ENCODE measurements at regions not wholly inside any gene's neighbourhood (a gene's known extent, or its start where the extent isn't known, plus 50 kb on each side); places are given as distances from the start of the nearest gene placed in this dataset.
"Not testable (repeated sequence)": the region's sequence is repeated elsewhere in the genome, so short reads cannot be mapped to it uniquely, and the experiment has no call there.

GRCh38 chr2:182597570-182598295, 118.3 kb upstream of the DNAJC10 start:
- H3K4me3 ChIP-seq (ENCODE audit: low read length): no peak overlapping the region
- TF ChIP-seq, protein P1, sequence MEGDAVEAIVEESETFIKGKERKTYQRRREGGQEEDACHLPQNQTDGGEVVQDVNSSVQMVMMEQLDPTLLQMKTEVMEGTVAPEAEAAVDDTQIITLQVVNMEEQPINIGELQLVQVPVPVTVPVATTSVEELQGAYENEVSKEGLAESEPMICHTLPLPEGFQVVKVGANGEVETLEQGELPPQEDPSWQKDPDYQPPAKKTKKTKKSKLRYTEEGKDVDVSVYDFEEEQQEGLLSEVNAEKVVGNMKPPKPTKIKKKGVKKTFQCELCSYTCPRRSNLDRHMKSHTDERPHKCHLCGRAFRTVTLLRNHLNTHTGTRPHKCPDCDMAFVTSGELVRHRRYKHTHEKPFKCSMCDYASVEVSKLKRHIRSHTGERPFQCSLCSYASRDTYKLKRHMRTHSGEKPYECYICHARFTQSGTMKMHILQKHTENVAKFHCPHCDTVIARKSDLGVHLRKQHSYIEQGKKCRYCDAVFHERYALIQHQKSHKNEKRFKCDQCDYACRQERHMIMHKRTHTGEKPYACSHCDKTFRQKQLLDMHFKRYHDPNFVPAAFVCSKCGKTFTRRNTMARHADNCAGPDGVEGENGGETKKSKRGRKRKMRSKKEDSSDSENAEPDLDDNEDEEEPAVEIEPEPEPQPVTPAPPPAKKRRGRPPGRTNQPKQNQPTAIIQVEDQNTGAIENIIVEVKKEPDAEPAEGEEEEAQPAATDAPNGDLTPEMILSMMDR (IDR thresholded peaks at IDR 0.05; ENCODE audit: insufficient read depth, low read depth, low read length, missing control alignments): no peak
- DNase-seq (ENCODE audit: low read depth): no peak

DNA sequence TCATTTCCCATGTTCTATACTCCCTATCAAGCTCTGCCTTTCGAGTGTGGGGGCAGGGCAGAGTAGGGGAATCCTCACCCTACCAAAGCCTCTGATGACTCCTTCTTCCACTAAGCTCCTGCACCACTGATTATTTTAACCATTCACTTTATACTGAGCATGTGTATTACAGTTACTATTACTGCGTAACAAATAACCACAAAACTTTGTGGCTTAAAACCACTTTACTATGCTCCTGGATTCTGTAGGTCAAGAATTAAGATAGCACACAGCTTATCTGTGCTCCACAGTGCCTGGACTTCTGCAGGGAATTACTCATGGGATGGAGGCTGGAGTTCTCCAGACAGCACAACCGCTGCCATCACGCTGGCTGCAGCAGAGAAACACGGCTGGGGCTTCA, 117.4 kb upstream of the DNAJC10 start:
- DNase-seq (ENCODE audit: low read depth): no peak
- no peak overlapping the region for H3K4me3 ChIP-seq (ENCODE audit: low read length)
- TF ChIP-seq, protein P1 (IDR thresholded peaks at IDR 0.05; ENCODE audit: insufficient read depth, low read depth, low read length, missing control alignments): no peak

DNA sequence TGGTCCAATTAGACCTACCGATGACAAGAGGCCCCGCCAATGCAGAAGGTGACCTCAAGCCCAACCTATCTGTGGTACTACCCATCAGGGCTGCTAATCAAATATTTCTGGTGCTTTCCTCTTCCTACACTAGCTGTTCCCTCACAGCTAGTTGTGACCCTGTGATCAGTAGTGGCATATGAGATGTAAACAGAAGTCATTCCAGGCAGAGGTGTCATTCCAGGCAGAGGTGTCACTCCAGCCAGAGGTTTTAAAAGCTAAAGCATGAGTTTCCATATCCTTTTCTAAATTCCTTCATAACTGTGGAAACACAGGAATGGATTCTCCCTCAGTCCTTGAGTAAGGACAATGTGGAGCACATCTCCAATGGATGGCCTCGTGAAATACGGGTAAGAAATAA, 110.9 kb upstream of the DNAJC10 start:
- H3K4me3 ChIP-seq (ENCODE audit: low read length): no peak overlapping the region
- TF ChIP-seq, protein P1 (IDR thresholded peaks at IDR 0.05; ENCODE audit: insufficient read depth, low read depth, low read length, missing control alignments): no peak
- DNase-seq (ENCODE audit: low read depth): no peak

DNA sequence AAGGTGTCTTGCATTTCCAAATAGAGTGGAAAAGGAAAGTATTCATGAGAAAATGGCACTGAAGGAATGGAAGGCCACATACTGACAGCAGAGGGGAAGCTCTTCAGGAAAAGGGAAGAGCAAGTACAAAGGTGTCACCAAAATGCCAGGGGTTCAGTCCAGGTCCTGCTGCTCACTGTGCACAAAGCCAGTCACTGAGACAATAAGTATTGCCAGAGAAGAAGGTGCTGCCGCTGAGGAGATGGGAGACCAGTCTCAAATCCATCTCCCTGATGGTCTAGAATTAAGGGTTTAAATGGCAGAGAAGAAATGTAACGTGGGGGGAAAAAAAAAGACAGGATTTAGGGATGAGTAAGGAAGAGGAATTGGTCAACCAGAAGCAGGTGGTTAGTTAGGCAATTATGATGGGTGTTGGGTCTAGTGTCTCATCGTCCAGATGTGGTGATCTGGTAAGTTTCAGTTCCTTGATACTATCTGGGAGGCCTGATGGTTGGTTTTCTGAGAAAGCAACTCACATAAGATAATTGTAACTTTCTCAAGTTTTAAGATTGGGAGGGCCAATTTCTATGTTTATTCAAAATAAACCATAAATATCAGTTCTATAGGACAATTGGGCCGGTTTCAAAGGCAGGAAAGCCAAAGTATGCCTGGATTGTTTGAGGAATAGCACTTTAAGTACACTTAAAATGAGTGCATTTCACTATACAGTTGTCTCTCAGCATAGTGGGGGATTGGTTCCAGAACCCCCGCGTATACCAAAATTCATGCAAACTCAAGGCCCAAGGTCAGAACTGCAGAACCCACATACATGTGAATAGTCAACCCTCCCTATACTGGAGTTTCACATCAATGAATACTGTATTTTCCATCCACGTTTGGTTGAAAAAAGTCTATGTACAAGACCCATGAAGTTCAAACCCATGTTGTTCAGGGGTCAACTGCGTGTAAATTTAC, 109.1 kb upstream of the DNAJC10 start:
- TF ChIP-seq, protein P1 (IDR thresholded peaks at IDR 0.05; ENCODE audit: insufficient read depth, low read depth, low read length, missing control alignments): no peak
- no peak for DNase-seq (ENCODE audit: low read depth)
- H3K4me3 ChIP-seq (ENCODE audit: low read length): no peak overlapping the region

GRCh38 chr2:182608181-182608845, 107.7 kb upstream of the DNAJC10 start:
- no peak overlapping the region for H3K4me3 ChIP-seq (ENCODE audit: low read length)
- no peak for DNase-seq (ENCODE audit: low read depth)
- TF ChIP-seq, protein P1 (IDR thresholded peaks at IDR 0.05; ENCODE audit: insufficient read depth, low read depth, low read length, missing control alignments): no peak

DNA sequence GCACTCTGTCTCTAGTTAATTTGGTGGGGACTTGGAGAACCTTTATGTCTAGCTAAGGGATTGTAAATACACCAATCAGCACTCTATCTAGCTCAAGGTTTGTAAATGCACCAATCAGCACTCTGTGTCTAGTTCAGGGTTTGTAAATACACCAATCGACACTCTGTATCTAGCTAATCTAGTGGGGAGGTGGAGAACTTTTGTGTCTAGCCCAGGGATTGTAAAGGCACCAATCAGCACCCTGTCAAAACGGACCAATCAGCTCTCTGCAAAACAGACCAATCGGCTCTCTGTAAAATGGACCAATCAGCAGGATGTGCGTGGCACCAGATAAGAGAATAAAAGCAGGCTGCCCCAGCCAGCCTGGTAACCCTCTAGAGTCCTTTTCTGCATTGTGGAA, 107.1 kb upstream of the DNAJC10 start:
- H3K4me3 ChIP-seq (ENCODE audit: low read length); DNase-seq (ENCODE audit: low read depth): not testable (repeated sequence)

- no peak overlapping the region for H3K4me3 ChIP-seq (ENCODE audit: low read length)
- TF ChIP-seq, protein P1 (IDR thresholded peaks at IDR 0.05; ENCODE audit: insufficient read depth, low read depth, low read length, missing control alignments): no peak
- DNase-seq (ENCODE audit: low read depth): no peak
Measured at GRCh38 chr2:182610231-182610630, 105.8 kb upstream of the DNAJC10 start.

All from epithelial cell of esophagus (primary cell).